Ectodermal cell (in vitro differentiated cells): ENCODE measurements at regions not wholly inside any gene's neighbourhood (a gene's known extent, or its start where the extent isn't known, plus 50 kb on each side); places are given as distances from the start of the nearest gene placed in this dataset.

Source experiments
- H3K27ac ChIP-seq: 2 replicates; pipeline ENCODE4 v1.7.0; 2013; ENCODE audit warnings: mild to moderate bottlenecking, low read depth, low read length; ENCODE audit not compliant: insufficient read depth, poor library complexity, severe bottlenecking
- H3K27me3 ChIP-seq: 2 replicates; pipeline ENCODE4 v1.7.0; 2013; ENCODE audit warnings: mild to moderate bottlenecking, low read length; ENCODE audit not compliant: insufficient read depth, control insufficient read depth, poor library complexity, severe bottlenecking
- H3K36me3 ChIP-seq: one replicate; pipeline ENCODE4 v1.7.0; 2013; ENCODE audit warnings: low read length; ENCODE audit not compliant: control insufficient read depth, insufficient read depth
- H3K4me1 ChIP-seq: one replicate; pipeline ENCODE4 v1.7.0; 2013; ENCODE audit warnings: low read length; ENCODE audit not compliant: control insufficient read depth, insufficient read depth
- H3K4me3 ChIP-seq: 2 replicates; pipeline ENCODE4 v1.7.0; 2013; ENCODE audit warnings: low read depth, low read length, control low read depth; ENCODE audit not compliant: insufficient read depth
- H3K9me3 ChIP-seq: 2 replicates; pipeline ENCODE4 v1.7.0; 2013; ENCODE audit warnings: mild to moderate bottlenecking, low read length, moderate library complexity; ENCODE audit not compliant: control insufficient read depth
- WGBS, 2 experiments: methylation state at CpG; one replicate each; pipeline ENCODE4 v1.1.7; 2013; ENCODE audit warnings: missing lambda C conversion rate in 2 of 2; 5-methylcytosine and 5-hydroxymethylcytosine counted together

DNA sequence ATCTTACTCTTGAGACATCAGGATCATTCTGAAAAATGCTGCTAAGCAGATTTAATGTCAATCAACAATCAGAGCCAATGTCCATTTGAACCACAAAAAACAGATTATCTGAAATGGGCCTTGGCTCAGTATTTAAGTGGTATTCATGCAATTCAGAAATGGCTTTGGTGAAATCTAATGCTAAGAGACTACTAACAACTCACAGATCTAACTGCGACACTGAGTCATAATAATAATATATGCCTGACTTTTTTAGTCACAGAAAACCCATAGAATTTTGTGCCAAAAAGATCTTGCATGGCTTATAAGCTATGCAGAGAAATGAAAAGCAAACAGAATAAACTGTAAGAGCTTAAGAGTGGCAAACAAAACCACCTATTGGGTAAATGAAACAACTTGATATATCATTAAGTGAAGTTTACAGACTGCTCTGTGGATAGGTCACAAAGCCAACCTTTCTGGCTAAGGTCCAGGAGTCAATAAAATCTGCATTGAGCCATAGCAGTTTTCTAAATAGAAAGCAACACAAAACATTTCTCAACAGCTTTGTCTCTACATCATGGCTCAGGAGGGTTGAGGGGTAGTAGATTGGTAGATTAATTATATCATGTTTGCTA, 234.3 kb downstream of the LRATD1 start:
- Histone ChIP-seq H3K27ac (no peak overlapping the region), H3K36me3 (no peaks in the 10 kb centered on the region), H3K4me1 (no peaks in the 10 kb centered on the region), H3K27me3 (no peaks in the 10 kb centered on the region), H3K9me3 (no peaks in the 10 kb centered on the region), H3K4me3 (no peak overlapping the region)
- 100% methylated on average over 1 of the region's 1 CpG; no CpG with 5 or more reads in 1 of the 2 experiments for WGBS, 2 experiments

DNA sequence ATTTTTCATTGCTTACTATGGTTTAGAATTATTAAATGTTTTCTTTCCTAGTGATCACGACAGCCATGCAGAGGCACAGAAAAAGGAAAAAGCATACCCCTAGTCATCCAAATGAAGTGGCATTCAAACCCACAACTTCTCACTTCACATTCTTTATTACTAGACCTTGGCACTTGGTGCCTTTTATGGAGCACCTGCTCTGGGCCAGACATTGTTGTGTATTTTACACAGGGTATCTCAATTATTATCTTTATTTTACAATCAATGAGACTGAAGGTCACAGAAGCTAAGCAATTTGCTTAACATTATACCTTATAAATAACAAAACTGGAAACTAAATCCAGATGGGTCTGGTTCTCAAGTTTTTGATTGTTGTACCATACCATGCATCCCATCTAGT, 235.3 kb downstream of the LRATD1 start:
- H3K36me3 ChIP-seq: no peaks in the 10 kb centered on the region
- 70 to 100% methylated on average over 1 of the region's 1 CpG for WGBS, 2 experiments
- H3K27ac ChIP-seq: no peak overlapping the region
- no peaks in the 10 kb centered on the region for H3K27me3 ChIP-seq
- no peaks in the 10 kb centered on the region for H3K4me1 ChIP-seq
- H3K4me3 ChIP-seq: no peak overlapping the region
- H3K9me3 ChIP-seq: no peaks in the 10 kb centered on the region

- Histone ChIP-seq H3K27me3 (no peaks in the 10 kb centered on the region), H3K36me3 (no peaks in the 10 kb centered on the region), H3K27ac (no peak overlapping the region), H3K9me3 (no peaks in the 10 kb centered on the region), H3K4me1 (no peaks in the 10 kb centered on the region), H3K4me3 (no peak overlapping the region)
- WGBS, 2 experiments: 91 to 93% methylated on average over 17 of the region's 17 CpGs
Observed at GRCh38 chr2:14872779-14873325, 240.3 kb downstream of the LRATD1 start.

GRCh38 chr2:14881651-14882327, 249.3 kb downstream of the LRATD1 start:
- WGBS, 2 experiments: 83 to 88% methylated on average over 1 to 3 of the region's 3 CpGs
- no peaks in the 10 kb centered on the region for H3K4me1 ChIP-seq

DNA sequence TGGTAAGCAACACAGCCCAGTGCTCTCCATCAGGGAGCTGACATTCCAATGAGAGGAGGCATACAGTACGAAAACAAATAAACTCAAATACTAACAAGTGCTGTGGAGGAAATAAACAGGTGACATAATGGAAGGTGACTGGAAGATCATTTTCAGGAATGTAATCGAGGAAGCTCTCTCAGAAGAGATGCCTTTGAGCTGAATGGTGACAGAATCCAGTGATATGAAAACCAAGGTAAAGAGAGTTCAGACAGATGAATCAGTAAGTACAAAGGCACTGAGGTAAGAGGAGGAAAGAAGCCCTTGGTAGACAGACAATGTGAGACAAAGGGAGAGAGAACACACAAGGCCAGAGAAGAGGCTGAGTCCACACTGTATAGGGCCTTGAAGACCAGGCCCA, 252.1 kb downstream of the LRATD1 start:
- Histone ChIP-seq H3K36me3 (no peaks in the 10 kb centered on the region), H3K9me3 (no peaks in the 10 kb centered on the region), H3K4me3 (no peak overlapping the region), H3K4me1 (no peaks in the 10 kb centered on the region), H3K27ac (no peak overlapping the region), H3K27me3 (no peaks in the 10 kb centered on the region)
- 96 to 97% methylated on average over 1 to 2 of the region's 2 CpGs for WGBS, 2 experiments

More at GRCh38 chr2:14881651-14882327, 249.3 kb downstream of the LRATD1 start:
- no peaks in the 10 kb centered on the region for H3K36me3 ChIP-seq
- H3K4me3 ChIP-seq: no peak overlapping the region
- no peaks in the 10 kb centered on the region for H3K27me3 ChIP-seq
- no peak overlapping the region for H3K27ac ChIP-seq
- H3K9me3 ChIP-seq: no peaks in the 10 kb centered on the region

DNA sequence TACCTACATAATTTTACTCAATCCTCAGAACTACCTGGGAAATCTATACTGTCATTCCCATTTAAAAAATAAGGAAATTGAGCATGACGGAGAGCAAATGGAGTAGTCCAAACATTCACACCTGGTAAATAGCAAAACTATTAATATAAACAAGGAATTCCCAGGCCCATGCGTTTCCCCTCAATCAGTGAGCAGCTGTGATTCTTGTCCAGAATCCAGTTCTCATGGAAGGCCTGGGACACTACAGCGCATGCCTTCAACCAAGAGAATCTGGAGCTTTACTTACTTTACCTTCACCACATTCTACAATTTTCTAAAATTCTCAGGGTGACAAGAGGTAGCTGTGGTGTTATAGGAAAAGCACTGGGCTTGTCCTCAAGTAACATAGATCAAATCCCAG, 259.0 kb downstream of the LRATD1 start:
- 94 to 97% methylated on average over 3 of the region's 3 CpGs for WGBS, 2 experiments
- Histone ChIP-seq H3K27me3 (no peaks in the 10 kb centered on the region), H3K4me3 (no peak overlapping the region), H3K4me1 (no peaks in the 10 kb centered on the region), H3K27ac (no peak overlapping the region), H3K36me3 (no peaks in the 10 kb centered on the region), H3K9me3 (no peaks in the 10 kb centered on the region)

- Histone ChIP-seq H3K4me3 (no peak overlapping the region), H3K9me3 (no peaks in the 10 kb centered on the region), H3K36me3 (no peaks in the 10 kb centered on the region), H3K27ac (no peak overlapping the region), H3K27me3 (no peaks in the 10 kb centered on the region), H3K4me1 (no peaks in the 10 kb centered on the region)
- WGBS, 2 experiments: 90 to 93% methylated on average over 8 to 9 of the region's 9 CpGs
Observed at GRCh38 chr2:14896330-14897030, 264.0 kb downstream of the LRATD1 start.

GRCh38 chr2:14899621-14900414, 267.3 kb downstream of the LRATD1 start:
- H3K27ac ChIP-seq: no peak overlapping the region
- no peaks in the 10 kb centered on the region for H3K27me3 ChIP-seq
- no peaks in the 10 kb centered on the region for H3K36me3 ChIP-seq
- H3K4me1 ChIP-seq: no peaks in the 10 kb centered on the region
- no peaks in the 10 kb centered on the region for H3K9me3 ChIP-seq
- no peak overlapping the region for H3K4me3 ChIP-seq
- 89 to 91% methylated on average over 4 of the region's 4 CpGs for WGBS, 2 experiments

GRCh38 chr2:14901737-14902136, 269.2 kb downstream of the LRATD1 start:
- no peaks in the 10 kb centered on the region for H3K4me1 ChIP-seq
- no peaks in the 10 kb centered on the region for H3K9me3 ChIP-seq
- 92 to 94% methylated on average over 3 of the region's 3 CpGs for WGBS, 2 experiments
- no peaks in the 10 kb centered on the region for H3K36me3 ChIP-seq
- H3K27me3 ChIP-seq: no peaks in the 10 kb centered on the region
- H3K27ac ChIP-seq: no peak overlapping the region
- H3K4me3 ChIP-seq: no peak overlapping the region
